Ishikawa (cell line): ENCODE measurements at regions not wholly inside any gene's neighbourhood (a gene's known extent, or its start where the extent isn't known, plus 50 kb on each side); places are given as distances from the start of the nearest gene placed in this dataset.

ENCODE experiments used
- CEBPB ChIP-seq: IDR thresholded peaks from 2 replicates; pipeline ENCODE4 v1.6.1; 2012
- CREB1 ChIP-seq: IDR thresholded peaks from 2 replicates; pipeline ENCODE4 v1.6.1; 2012; ENCODE audit warnings: low read depth
- EGR1 ChIP-seq: IDR thresholded peaks from 2 replicates; pipeline ENCODE4 v1.6.1; 2012
- EP300 ChIP-seq: IDR thresholded peaks from 2 replicates; pipeline ENCODE4 v1.6.1; 2012; ENCODE audit warnings: borderline replicate concordance
- MAX ChIP-seq: IDR thresholded peaks from 2 replicates; pipeline ENCODE4 v1.6.1; 2012
- NFIC ChIP-seq: IDR thresholded peaks from 2 replicates; pipeline ENCODE4 v1.6.1; 2012
- RAD21 ChIP-seq: IDR thresholded peaks from 2 replicates; pipeline ENCODE4 v1.6.1; 2012; ENCODE audit warnings: low read depth
- REST ChIP-seq: IDR thresholded peaks from 2 replicates; pipeline ENCODE4 v1.6.1; 2012; ENCODE audit warnings: low read depth, mild to moderate bottlenecking
- TAF1 ChIP-seq: IDR thresholded peaks from 2 replicates; pipeline ENCODE4 v1.6.1; 2012; ENCODE audit warnings: low read depth, mild to moderate bottlenecking
- TCF12 ChIP-seq: IDR thresholded peaks from 2 replicates; pipeline ENCODE4 v1.6.1; 2012; ENCODE audit warnings: low read depth
- TEAD4 ChIP-seq: IDR thresholded peaks from 2 replicates; pipeline ENCODE4 v1.6.1; 2012
- USF1 ChIP-seq: IDR thresholded peaks from 2 replicates; pipeline ENCODE4 v1.6.1; 2012
- YY1 ChIP-seq: IDR thresholded peaks from 2 replicates; pipeline ENCODE4 v1.6.1; 2012; ENCODE audit warnings: low read depth
- ZBTB7A ChIP-seq: IDR thresholded peaks from 2 replicates; pipeline ENCODE4 v1.6.1; 2012; ENCODE audit warnings: low read depth

GRCh38 chr18:2027016-2027415 is 544.3 kb downstream of the METTL4 start:
- TF ChIP-seq EP300, result no peak
- TF ChIP-seq USF1, result no peak
- TF ChIP-seq TAF1, result no peak
- TF ChIP-seq REST, result no peak
- no peak for TF ChIP-seq MAX
- no peak for TF ChIP-seq EGR1
- no peak for TF ChIP-seq TEAD4
- no peak for TF ChIP-seq NFIC
- TF ChIP-seq CREB1, result no peak
- no peak for TF ChIP-seq TCF12
- TF ChIP-seq YY1, result no peak
- TF ChIP-seq CEBPB, result no peak
- no peak for TF ChIP-seq ZBTB7A
- TF ChIP-seq RAD21, result no peak
